K562 (cell line): ENCODE measurements at regions not wholly inside any gene's neighbourhood (a gene's known extent, or its start where the extent isn't known, plus 50 kb on each side); places are given as distances from the start of the nearest gene placed in this dataset.

Source experiments
- ATAC-seq: fragments of 200-7000 bp; cut with Tn5 transposase; 3 replicates; pipeline ENCODE4 v1.9.1; 2020; ENCODE audit warnings: moderate library complexity
- BruUV-seq: library from RNA; stranded (reverse); fragments of 400-500 nt; replicated peaks from 2 replicates; lab custom pipeline; 2021; lab: Mats Ljungman, UMichigan
- CTCF ChIA-PET: fragments of 300-600 bp; formaldehyde crosslinking; extraction: SDS; loops from one replicate; lab custom pipeline; 2021; ENCODE audit warnings: low intra/inter-chr PET ratio; lab: Yijun Ruan, JAX
- POLR2A ChIA-PET: fragments of 300-600, 350-650 bp; sonication (Branson Sonifier 250); formaldehyde crosslinking; extraction: SDS; loops from one replicate; lab custom pipeline; 2021; ENCODE audit warnings: antibody characterized with exemption, inconsistent platforms; lab: Yijun Ruan, JAX
- DNase-seq, 4 experiments: peaks; one replicate each; pipeline versions ENCODE4 v3.0.0 to v3.0.0-alpha.2; 2011 to 2018; ENCODE audit warnings: low spot score in 3 of 4, mixed read lengths in 3 of 4; ENCODE audit errors: extremely low read depth in 1 of 4
- FAIRE-seq: peaks from 2 replicates; lab custom pipeline; 2011; peaks lifted over from hg19 to GRCh38; lab: Jason Lieb, UNC
- H2AFZ ChIP-seq: 2 replicates; pipeline ENCODE4 v1.6.0; 2011; ENCODE audit warnings: low read depth, low read length, control low read depth, inconsistent platforms
- H3K27ac ChIP-seq: fragments of 200-600 bp; 3 replicates; pipeline ENCODE4 v1.8.0; 2011; ENCODE audit warnings: low read depth, mild to moderate bottlenecking, control low read depth, inconsistent platforms, low read length, moderate library complexity, mixed read lengths; ENCODE audit errors: extremely low read depth
- H3K27me3 ChIP-seq, 2 experiments: fragments of 300-600 bp in 1 of 2; 2 replicates in 1 of 2; 3 replicates in 1 of 2; pipeline versions ENCODE4 v1.6.0 to v1.8.0; 2011; ENCODE audit warnings: inconsistent platforms in 2 of 2, low read length in 2 of 2, mild to moderate bottlenecking in 1 of 2, mixed read lengths in 1 of 2, moderate library complexity in 1 of 2; ENCODE audit not compliant: control insufficient read depth in 2 of 2, insufficient read depth in 2 of 2
- H3K36me3 ChIP-seq: fragments of 300-600 bp; 3 replicates; pipeline ENCODE4 v1.8.0; 2011; ENCODE audit warnings: mild to moderate bottlenecking, low read length, inconsistent platforms; ENCODE audit not compliant: control insufficient read depth, insufficient read depth
- H3K4me1 ChIP-seq, 2 experiments: fragments of 200-600 bp in 1 of 2; replicated peaks in 1 of 2; 2 replicates in 1 of 2; 3 replicates in 1 of 2; pipeline versions ENCODE4 v1.5.1 to v1.8.0; 2011; ENCODE audit warnings: inconsistent platforms in 2 of 2, low read length in 2 of 2, mild to moderate bottlenecking in 1 of 2, mixed read lengths in 1 of 2, moderate library complexity in 1 of 2; ENCODE audit not compliant: control insufficient read depth in 2 of 2, insufficient read depth in 2 of 2
- H3K4me2 ChIP-seq: 2 replicates; pipeline ENCODE4 v1.6.1; 2011; ENCODE audit warnings: low read length, control low read depth, inconsistent platforms, mixed read lengths; ENCODE audit not compliant: insufficient read depth
- H3K4me3 ChIP-seq: fragments of 200-600 bp; sonication (generic), shearing (Covaris generic); 2 replicates; pipeline ENCODE4 v1.5.1; 2016; ENCODE audit warnings: control low read depth, inconsistent platforms
- H3K79me2 ChIP-seq: fragments of 200-600 bp; 3 replicates; pipeline ENCODE4 v1.8.0; 2011; ENCODE audit warnings: low read length, inconsistent platforms; ENCODE audit not compliant: control insufficient read depth, insufficient read depth
- H3K9ac ChIP-seq, 2 experiments: 2 replicates each; pipeline versions ENCODE4 v1.6.0 to v1.6.1; 2011; ENCODE audit warnings: low read depth in 2 of 2, low read length in 2 of 2, control low read depth in 1 of 2, inconsistent platforms in 1 of 2, mild to moderate bottlenecking in 1 of 2, mixed read lengths in 1 of 2; ENCODE audit not compliant: insufficient read depth in 1 of 2
- H3K9me1 ChIP-seq: one replicate; pipeline ENCODE4 v1.6.0; 2011; ENCODE audit warnings: inconsistent platforms, mild to moderate bottlenecking, low read length, moderate library complexity; ENCODE audit not compliant: control insufficient read depth, insufficient read depth
- H3K9me3 ChIP-seq: replicated peaks from 2 replicates; pipeline ENCODE4 v1.5.1; 2011; ENCODE audit warnings: low read depth, low read length, inconsistent platforms; ENCODE audit not compliant: control insufficient read depth, insufficient read depth
- H4K20me1 ChIP-seq: replicated peaks from 2 replicates; pipeline ENCODE4 v1.6.1; 2011; ENCODE audit warnings: low read length, inconsistent platforms, mixed read lengths; ENCODE audit not compliant: control insufficient read depth, insufficient read depth
- BRF2 ChIP-seq: IDR thresholded peaks from 3 replicates; pipeline ENCODE4 v1.6.1; 2011; ENCODE audit warnings: borderline replicate concordance, mild to moderate bottlenecking; ENCODE audit not compliant: insufficient read length, insufficient read depth
- C11orf30 ChIP-seq: fragments of 450-650 bp; IDR thresholded peaks from 2 replicates; pipeline ENCODE4 v1.6.1; 2016; ENCODE audit warnings: low read depth, mild to moderate bottlenecking
- E2F3 ChIP-seq: fragments of 250-450 bp; sonication (Bioruptor Pico); IDR thresholded peaks from 2 replicates; pipeline ENCODE4 v1.4.0; 2020; ENCODE audit warnings: mild to moderate bottlenecking
- JUN ChIP-seq, 2 experiments: sonication (generic) in 1 of 2; formaldehyde crosslinking in 1 of 2; IDR thresholded peaks; 2 replicates each; pipeline versions ENCODE4 v1.6.1 to v1.8.0; 2012 to 2022; ENCODE audit warnings: borderline replicate concordance in 2 of 2, mild to moderate bottlenecking in 2 of 2, improper control_type of control experiment in 1 of 2, low read depth in 1 of 2, low read length in 1 of 2, missing genetic modification reagents in 1 of 2
- KDM1A ChIP-seq, 2 experiments: fragments of 450-650 bp; IDR thresholded peaks; 2 replicates each; pipeline ENCODE4 v1.6.1; 2016; ENCODE audit warnings: mild to moderate bottlenecking in 2 of 2
- KHSRP ChIP-seq: fragments of 450-650 bp; IDR thresholded peaks from 2 replicates; pipeline ENCODE4 v1.6.1; 2017
- KLF16 ChIP-seq: IDR thresholded peaks from 2 replicates; pipeline ENCODE4 v1.6.1; 2016; ENCODE audit warnings: antibody characterized with exemption
- MAFF ChIP-seq: IDR thresholded peaks from 2 replicates; pipeline ENCODE4 v1.6.1; 2012; ENCODE audit warnings: low read length, improper control_type of control experiment
- MAFG ChIP-seq: fragments of 450-650 bp; conservative IDR thresholded peaks from 2 replicates; pipeline ENCODE4 v1.6.1; 2016; ENCODE audit warnings: missing genetic modification characterization, missing compliant biosample characterization
- MAFK ChIP-seq: IDR thresholded peaks from 2 replicates; pipeline ENCODE4 v1.6.1; 2011; ENCODE audit warnings: low read length, improper control_type of control experiment
- NELFE ChIP-seq: IDR thresholded peaks from 2 replicates; pipeline ENCODE4 v1.6.1; 2011; ENCODE audit warnings: mild to moderate bottlenecking; ENCODE audit not compliant: insufficient read depth, insufficient read length
- NR1H2 ChIP-seq: sonication (generic); formaldehyde crosslinking; IDR thresholded peaks from 2 replicates; pipeline ENCODE4 v1.4.0; 2020; ENCODE audit warnings: mild to moderate bottlenecking, missing genetic modification reagents
- NR3C1 ChIP-seq: sonication (generic); formaldehyde crosslinking; IDR thresholded peaks from 2 replicates; pipeline ENCODE4 v1.8.1; 2022; ENCODE audit warnings: missing genetic modification reagents
- POLR2H ChIP-seq: IDR thresholded peaks from 2 replicates; pipeline ENCODE4 v1.6.1; 2016; ENCODE audit warnings: missing genetic modification characterization, low read depth, mild to moderate bottlenecking, control low read depth, missing compliant biosample characterization, moderate library complexity
- SAFB2 ChIP-seq: fragments of 200-400 bp; formaldehyde crosslinking; IDR thresholded peaks from 2 replicates; pipeline ENCODE4 v1.6.1; 2018; ENCODE audit warnings: borderline replicate concordance, low read length, low read depth, moderate library complexity; ENCODE audit not compliant: severe bottlenecking
- SRF ChIP-seq, 2 experiments: fragments of 250-450, 450-650 bp in 1 of 2; sonication (Bioruptor Pico) in 1 of 2; sonication (generic) in 1 of 2; formaldehyde crosslinking; IDR thresholded peaks; 2 replicates each; pipeline versions ENCODE4 v1.5.0 to v1.5.1; 2020 to 2022; ENCODE audit warnings: mild to moderate bottlenecking in 1 of 2, missing genetic modification reagents in 1 of 2
- ZKSCAN1 ChIP-seq: fragments of 150-350 bp; IDR thresholded peaks from 2 replicates; pipeline ENCODE4 v1.6.1; 2016; ENCODE audit warnings: low read depth, low read length
- ZNF316 ChIP-seq: fragments of 450-650 bp; IDR thresholded peaks from 2 replicates; pipeline ENCODE4 v1.6.1; 2016
- ZNF609 ChIP-seq: sonication (generic); formaldehyde crosslinking; IDR thresholded peaks from 2 replicates; pipeline ENCODE4 v1.8.1; 2023; ENCODE audit warnings: missing genetic modification reagents, mild to moderate bottlenecking, borderline replicate concordance
- whole genome bisulfite sequencing: fragments of 100-300 bp; shearing (Covaris generic); methylation state at CpG from one replicate; pipeline ENCODE4 v1.1.6; 2016; ENCODE audit warnings: low coverage, mixed read lengths; ENCODE audit not compliant: insufficient coverage; ENCODE audit errors: missing lambda C conversion rate; 5-methylcytosine and 5-hydroxymethylcytosine counted together
- in situ Hi-C: fragments of 300-500 bp; cut with MboI; formaldehyde crosslinking; loops from 4 replicates; pipeline ENCODE4 v1.15.0; 2018; ENCODE audit warnings: inconsistent platforms, mixed read lengths
- intact Hi-C: fragments of 100-400 bp; cut with micrococcal nuclease; formaldehyde crosslinking; loops from 2 replicates; pipeline ENCODE4 v1.14.2; 2022

- ATAC-seq (no peak), FAIRE-seq (no peak), DNase-seq (no peak)
- Histone ChIP-seq H3K4me3 (no peak overlapping the region), H2AFZ (no peak overlapping the region), H3K27ac (no peak overlapping the region), H4K20me1 (no peaks in the 10 kb centered on the region), H3K9me1 (no peaks in the 10 kb centered on the region), H3K4me1 (peaks cover 0 to 7% of the 10 kb centered on the region in 2 experiments; a peak in 2 of 5 replicates), H3K9ac (no peak overlapping the region), H3K36me3 (no peaks in the 10 kb centered on the region), H3K27me3 (no peaks in the 10 kb centered on the region), H3K4me2 (no peak overlapping the region), H3K9me3 (no peaks in the 10 kb centered on the region; the same call in 1 of the 2 replicates), H3K79me2 (no peaks in the 10 kb centered on the region)
- in situ Hi-C loops: no loop called here
- POLR2A ChIA-PET: no interaction called here
- WGBS: 67% methylated on average over 5 of the region's 5 CpGs
- CTCF ChIA-PET: no interaction called here
- no TSS peak for BruUV-seq
- intact Hi-C loops: no loop called here
- TF ChIP-seq SRF (CRISPR knock-in tag; IDR thresholded peaks at IDR 0.05) (no peak), MAFK (peak; percentile 77), KHSRP (no peak), MAFF (peak; percentile 77), KLF16 (no peak), ZNF316 (peak; percentile 93), C11orf30 (peak; percentile 84), JUN (IDR thresholded peaks at IDR 0.05; ENCODE audit: borderline replicate concordance, low read depth, low read length) (no peak), JUN (CRISPR knock-in tag; IDR thresholded peaks at IDR 0.05; ENCODE audit: borderline replicate concordance) (no peak), NELFE (no peak), NR3C1 (CRISPR knock-in tag) (no peak), SAFB2 (no peak), BRF2 (no peak), KDM1A (IDR thresholded peaks at IDR 0.05) (no peak), ZNF609 (CRISPR knock-in tag) (no peak), ZKSCAN1 (no peak), NR1H2 (CRISPR knock-in tag) (no peak), E2F3 (CRISPR knock-in tag) (no peak), MAFG (tag) (peak; percentile 84), POLR2H (no peak)
Observed at GRCh38 chr7:32643194-32643593, 147.9 kb downstream of the AVL9 start.
